T-helper 1 cell treated with Interleukin-12 subunit alpha and Interleukin-12 subunit beta and Interleukin-4 antibody, amounts not matched to agents 30 μg/mL and 1 μg/mL, for 36 hours (primary cell): ENCODE measurements at regions not wholly inside any gene's neighbourhood (a gene's known extent, or its start where the extent isn't known, plus 50 kb on each side); places are given as distances from the start of the nearest gene placed in this dataset.

Source experiments
- H3K27ac Mint-ChIP-seq: one replicate; pipeline ENCODE4 v1.8.0; 2021; ENCODE audit warnings: mild to moderate bottlenecking, mixed read lengths
- H3K27me3 Mint-ChIP-seq: one replicate; pipeline ENCODE4 v1.8.0; 2021; ENCODE audit warnings: low read depth, mixed read lengths
- H3K36me3 Mint-ChIP-seq: one replicate; pipeline ENCODE4 v1.8.0; 2021; ENCODE audit warnings: low read depth, mixed read lengths
- H3K4me1 Mint-ChIP-seq: one replicate; pipeline ENCODE4 v1.8.0; 2021; ENCODE audit warnings: low read depth, mixed read lengths
- H3K4me3 Mint-ChIP-seq: one replicate; pipeline ENCODE4 v1.8.0; 2021; ENCODE audit warnings: mild to moderate bottlenecking, moderate library complexity, mixed read lengths
- H3K9me3 Mint-ChIP-seq: one replicate; pipeline ENCODE4 v1.8.0; 2021; ENCODE audit warnings: mixed read lengths

GRCh38 chr6:14350210-14350609 lies 232.6 kb downstream of the CD83 start:
- no peaks in the 10 kb centered on the region for H3K36me3 Mint-ChIP-seq

GRCh38 chr6:14353281-14353680 lies 235.7 kb downstream of the CD83 start:
- Mint-ChIP-seq H3K27ac (no peak overlapping the region), H3K4me1 (peaks cover 11% of the 10 kb centered on the region), H3K36me3 (no peaks in the 10 kb centered on the region), H3K4me3 (no peak overlapping the region), H3K27me3 (no peaks in the 10 kb centered on the region), H3K9me3 (peaks cover 16% of the 10 kb centered on the region)

More at GRCh38 chr6:14350210-14350609, 232.6 kb downstream of the CD83 start:
- Mint-ChIP-seq H3K9me3 (peaks cover 16% of the 10 kb centered on the region), H3K4me3 (no peak overlapping the region), H3K27me3 (no peaks in the 10 kb centered on the region), H3K27ac (no peak overlapping the region), H3K4me1 (peaks cover 11% of the 10 kb centered on the region)

DNA sequence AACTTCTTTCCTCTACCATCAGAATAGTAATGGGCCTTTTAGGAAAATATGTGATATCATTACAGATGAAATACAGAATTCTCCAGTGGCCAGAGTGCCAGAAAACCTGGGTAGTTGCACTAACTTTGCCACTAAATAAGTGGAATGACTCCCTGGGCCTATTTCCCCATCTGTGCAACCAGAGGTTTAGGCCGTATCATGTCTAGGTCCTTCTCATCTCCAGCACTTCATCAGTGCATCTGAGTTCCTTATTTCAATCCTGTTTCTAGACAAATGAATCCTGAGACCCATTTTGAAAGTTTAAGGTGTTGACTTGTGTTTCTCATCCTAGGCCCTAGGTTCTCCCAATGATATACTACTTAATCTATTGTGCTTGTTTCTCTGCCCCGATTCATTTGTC lies 236.2 kb downstream of the CD83 start:
- H3K4me1 Mint-ChIP-seq = peaks cover 10% of the 10 kb centered on the region
- H3K4me3 Mint-ChIP-seq = no peak overlapping the region
- no peaks in the 10 kb centered on the region for H3K27me3 Mint-ChIP-seq
- H3K9me3 Mint-ChIP-seq = peaks cover 16% of the 10 kb centered on the region
- no peaks in the 10 kb centered on the region for H3K36me3 Mint-ChIP-seq
- H3K27ac Mint-ChIP-seq = no peak overlapping the region

DNA sequence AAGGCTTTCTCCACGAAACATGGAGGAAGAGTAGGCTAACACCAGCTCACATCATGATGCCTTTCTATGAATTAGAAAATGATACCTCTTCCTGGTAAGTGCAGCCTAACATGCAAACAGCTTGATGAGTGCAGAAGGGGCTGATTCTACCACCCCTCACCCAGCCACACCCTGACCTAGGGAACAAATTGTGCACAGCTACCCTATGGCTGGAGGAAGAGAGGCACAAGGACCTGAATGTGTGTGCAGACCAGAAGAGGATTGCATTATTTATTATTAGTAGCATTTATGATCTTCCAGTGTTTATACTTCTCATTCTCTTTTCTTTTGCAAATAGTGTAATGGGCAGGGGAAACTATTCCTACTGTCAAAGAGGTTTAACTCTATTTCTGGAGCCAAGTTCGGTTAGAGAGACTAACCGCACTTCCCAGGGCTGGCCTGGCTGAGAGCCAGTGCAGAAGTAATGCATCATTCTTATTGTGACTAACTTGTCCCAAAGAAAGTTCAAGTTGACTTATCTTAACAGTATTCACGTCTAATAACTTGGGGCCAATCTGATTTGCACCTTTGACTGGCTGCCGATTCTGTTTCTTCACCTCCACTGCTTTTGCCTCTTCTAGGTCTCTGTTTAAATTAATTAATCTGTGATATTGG lies 237.5 kb downstream of the CD83 start:
- H3K4me1 Mint-ChIP-seq = peaks cover 4% of the 10 kb centered on the region
- no peak overlapping the region for H3K4me3 Mint-ChIP-seq
- no peak overlapping the region for H3K27ac Mint-ChIP-seq
- H3K27me3 Mint-ChIP-seq = no peaks in the 10 kb centered on the region
- H3K36me3 Mint-ChIP-seq = no peaks in the 10 kb centered on the region
- H3K9me3 Mint-ChIP-seq = peaks cover 11% of the 10 kb centered on the region

- no peak overlapping the region for H3K27ac Mint-ChIP-seq
- H3K4me3 Mint-ChIP-seq = no peak overlapping the region
- no peaks in the 10 kb centered on the region for H3K9me3 Mint-ChIP-seq
- H3K4me1 Mint-ChIP-seq = peaks cover 4% of the 10 kb centered on the region
- peaks cover 5% of the 10 kb centered on the region for H3K27me3 Mint-ChIP-seq
- no peaks in the 10 kb centered on the region for H3K36me3 Mint-ChIP-seq
These were observed 241.9 kb downstream of the CD83 start for GRCh38 chr6:14359438-14359837.

GRCh38 chr6:14360565-14360964 lies 243.0 kb downstream of the CD83 start:
- Mint-ChIP-seq H3K27ac (no peak overlapping the region), H3K36me3 (no peaks in the 10 kb centered on the region), H3K4me3 (no peak overlapping the region), H3K4me1 (no peaks in the 10 kb centered on the region), H3K9me3 (no peaks in the 10 kb centered on the region), H3K27me3 (peaks cover 5% of the 10 kb centered on the region)

DNA sequence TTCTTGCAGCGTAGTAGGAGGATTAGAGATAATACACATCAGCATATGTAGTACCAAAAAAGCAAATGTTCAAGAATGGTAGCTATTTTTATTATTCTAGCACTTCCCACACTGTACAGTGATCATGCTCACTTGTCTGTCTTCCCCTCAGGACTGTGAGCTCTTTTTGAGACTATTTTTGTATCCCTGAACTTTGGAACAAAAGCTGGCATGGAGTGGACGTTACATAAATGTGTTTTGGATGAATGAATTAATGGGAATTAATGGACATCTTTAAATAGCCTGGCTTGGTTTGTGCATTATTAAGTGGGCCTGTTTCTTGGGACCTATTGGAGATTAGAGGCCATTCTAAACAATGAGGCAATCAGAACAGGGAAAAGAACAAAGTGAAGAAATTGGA lies 243.7 kb downstream of the CD83 start:
- H3K9me3 Mint-ChIP-seq = no peaks in the 10 kb centered on the region
- H3K27ac Mint-ChIP-seq = no peak overlapping the region
- H3K4me3 Mint-ChIP-seq = no peak overlapping the region
- no peaks in the 10 kb centered on the region for H3K4me1 Mint-ChIP-seq
- H3K27me3 Mint-ChIP-seq = peaks cover 5% of the 10 kb centered on the region
- no peaks in the 10 kb centered on the region for H3K36me3 Mint-ChIP-seq

DNA sequence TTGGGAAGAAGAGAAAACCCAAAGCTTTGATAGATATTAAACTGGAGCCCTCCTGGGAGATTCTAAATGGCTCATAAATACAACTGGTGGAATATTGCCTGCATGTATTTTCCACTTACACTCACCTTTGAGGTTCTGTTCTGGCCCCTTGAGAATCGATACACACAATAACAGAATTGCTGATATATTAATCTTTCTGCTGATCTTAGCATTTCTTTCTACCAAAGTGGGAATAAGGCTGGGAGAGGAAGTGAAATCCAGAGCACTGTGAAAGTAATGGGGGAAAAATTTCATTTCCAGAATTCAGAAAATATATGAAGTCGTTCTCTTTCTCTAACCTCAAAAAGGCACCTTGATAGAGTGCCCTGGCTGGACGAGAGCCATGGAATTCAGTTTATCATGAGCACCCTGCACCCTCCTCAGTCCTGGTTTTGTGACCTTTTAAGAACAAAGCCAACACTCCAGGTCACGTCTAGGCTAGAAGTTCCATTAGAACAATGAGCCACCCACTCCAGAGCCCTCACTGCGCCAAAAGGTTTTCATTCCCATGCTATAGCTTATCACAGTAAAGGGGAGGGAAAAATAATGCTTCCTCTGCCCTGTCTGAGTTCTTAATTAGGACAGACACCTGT lies 244.5 kb downstream of the CD83 start:
- no peaks in the 10 kb centered on the region for H3K4me1 Mint-ChIP-seq
- H3K27ac Mint-ChIP-seq = no peak overlapping the region
- H3K9me3 Mint-ChIP-seq = no peaks in the 10 kb centered on the region
- H3K36me3 Mint-ChIP-seq = no peaks in the 10 kb centered on the region
- H3K27me3 Mint-ChIP-seq = peaks cover 5% of the 10 kb centered on the region
- no peak overlapping the region for H3K4me3 Mint-ChIP-seq

GRCh38 chr6:14364370-14364769 lies 246.8 kb downstream of the CD83 start:
- H3K9me3 Mint-ChIP-seq = no peaks in the 10 kb centered on the region
- H3K4me1 Mint-ChIP-seq = no peaks in the 10 kb centered on the region
- H3K4me3 Mint-ChIP-seq = no peak overlapping the region
- H3K27ac Mint-ChIP-seq = no peak overlapping the region
- peaks cover 5% of the 10 kb centered on the region for H3K27me3 Mint-ChIP-seq
- no peaks in the 10 kb centered on the region for H3K36me3 Mint-ChIP-seq

GRCh38 chr6:14365393-14365792 lies 247.8 kb downstream of the CD83 start:
- no peak overlapping the region for H3K27ac Mint-ChIP-seq
- H3K27me3 Mint-ChIP-seq = peaks cover 5% of the 10 kb centered on the region

GRCh38 chr6:14366315-14366714 lies 248.7 kb downstream of the CD83 start:
- Mint-ChIP-seq H3K4me1 (peaks cover 1% of the 10 kb centered on the region), H3K9me3 (no peaks in the 10 kb centered on the region), H3K36me3 (no peaks in the 10 kb centered on the region), H3K27ac (no peak overlapping the region), H3K4me3 (no peak overlapping the region), H3K27me3 (no peaks in the 10 kb centered on the region)

More at GRCh38 chr6:14365393-14365792, 247.8 kb downstream of the CD83 start:
- no peaks in the 10 kb centered on the region for H3K4me1 Mint-ChIP-seq
- H3K36me3 Mint-ChIP-seq = no peaks in the 10 kb centered on the region
- H3K4me3 Mint-ChIP-seq = no peak overlapping the region
- H3K9me3 Mint-ChIP-seq = no peaks in the 10 kb centered on the region

DNA sequence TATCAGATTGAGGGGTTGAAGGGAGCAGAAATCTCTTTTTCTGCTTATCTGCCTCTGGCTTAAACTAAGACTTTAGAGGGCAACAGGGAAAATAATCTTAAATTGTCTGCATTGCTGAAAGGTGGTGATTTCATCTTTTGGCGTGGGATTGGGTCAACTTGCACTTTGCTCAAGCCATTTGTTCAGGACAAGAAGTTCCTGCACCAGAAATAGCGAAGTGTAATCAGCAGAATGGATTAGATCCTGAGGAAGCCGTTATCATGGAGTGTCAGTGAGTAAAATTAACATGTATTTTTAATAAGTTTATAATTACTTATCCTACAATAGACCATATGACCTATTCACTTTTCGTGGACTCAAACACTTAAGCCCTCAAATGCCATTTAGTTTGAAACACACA lies 249.3 kb downstream of the CD83 start:
- Mint-ChIP-seq H3K27me3 (no peaks in the 10 kb centered on the region), H3K4me1 (peaks cover 4% of the 10 kb centered on the region), H3K36me3 (no peaks in the 10 kb centered on the region), H3K27ac (no peak overlapping the region), H3K9me3 (no peaks in the 10 kb centered on the region), H3K4me3 (no peak overlapping the region)

DNA sequence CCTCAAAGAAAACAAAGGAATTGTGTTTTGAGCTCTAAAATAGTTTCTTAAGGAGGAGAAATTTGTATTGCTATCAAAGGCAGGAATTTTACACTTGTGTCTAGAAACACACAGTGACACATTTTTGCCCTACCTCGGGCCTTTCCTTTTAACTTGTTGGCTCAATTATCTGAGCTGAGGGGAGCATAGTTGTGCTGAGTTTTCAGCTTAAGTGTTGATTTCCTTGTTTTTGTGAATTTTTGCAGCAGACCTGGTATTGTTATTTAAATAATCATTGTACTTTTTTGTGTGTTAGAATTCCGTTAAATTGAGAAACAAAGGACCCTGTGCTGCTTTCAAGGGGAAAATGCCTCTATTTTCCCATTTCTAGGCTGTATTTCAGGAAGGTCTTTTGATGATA lies 249.7 kb downstream of the CD83 start:
- no peaks in the 10 kb centered on the region for H3K27me3 Mint-ChIP-seq
- no peak overlapping the region for H3K27ac Mint-ChIP-seq
- no peak overlapping the region for H3K4me3 Mint-ChIP-seq
- H3K9me3 Mint-ChIP-seq = no peaks in the 10 kb centered on the region
- H3K36me3 Mint-ChIP-seq = no peaks in the 10 kb centered on the region
- H3K4me1 Mint-ChIP-seq = peaks cover 4% of the 10 kb centered on the region

GRCh38 chr6:14369717-14370116 lies 252.1 kb downstream of the CD83 start:
- Mint-ChIP-seq H3K27me3 (no peaks in the 10 kb centered on the region), H3K27ac (no peak overlapping the region), H3K4me1 (peaks cover 11% of the 10 kb centered on the region), H3K36me3 (no peaks in the 10 kb centered on the region), H3K4me3 (no peak overlapping the region), H3K9me3 (no peaks in the 10 kb centered on the region)

DNA sequence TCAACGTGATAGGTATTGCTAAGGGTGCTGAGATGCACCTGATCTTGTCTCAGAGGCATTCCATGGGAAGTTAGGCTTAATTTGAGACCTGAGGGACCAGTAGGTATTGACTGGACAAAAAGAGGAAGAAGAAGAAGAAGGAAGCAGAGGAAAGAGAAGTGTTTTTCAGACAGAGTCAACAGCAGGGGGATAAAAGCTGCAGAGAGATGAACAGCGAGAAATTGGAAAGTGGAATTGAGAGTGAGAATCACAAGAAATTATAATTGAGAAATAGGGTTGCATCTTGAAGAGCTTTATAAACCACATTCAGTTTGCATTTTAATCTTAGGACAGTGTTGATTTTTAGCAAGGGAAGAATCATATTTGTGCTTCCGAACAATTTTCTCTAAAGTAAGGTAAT lies 254.0 kb downstream of the CD83 start:
- no peaks in the 10 kb centered on the region for H3K36me3 Mint-ChIP-seq
- H3K4me1 Mint-ChIP-seq = peaks cover 13% of the 10 kb centered on the region
- no peak overlapping the region for H3K4me3 Mint-ChIP-seq
- peak overlapping the region; percentile 10 for H3K27ac Mint-ChIP-seq
- no peaks in the 10 kb centered on the region for H3K9me3 Mint-ChIP-seq
- no peaks in the 10 kb centered on the region for H3K27me3 Mint-ChIP-seq
